Smooth muscle cell (in vitro differentiated cells): ENCODE measurements at regions not wholly inside any gene's neighbourhood (a gene's known extent, or its start where the extent isn't known, plus 50 kb on each side); places are given as distances from the start of the nearest gene placed in this dataset.

ENCODE experiments used
- DNase-seq: peaks from one replicate; lab custom pipeline; 2025; ENCODE audit not compliant: unreplicated experiment; lab: John Stamatoyannopoulos, UW
- H2AFZ ChIP-seq: fragments of 200-600 bp; sonication (generic); 2 replicates; pipeline ENCODE4 v1.6.0; 2016; ENCODE audit warnings: antibody characterized with exemption, low read depth, mild to moderate bottlenecking
- H3F3A ChIP-seq: fragments of 200-600 bp; sonication (generic); 2 replicates; pipeline ENCODE4 v1.6.0; 2017; ENCODE audit warnings: antibody characterized with exemption, low read depth
- H3K27ac ChIP-seq: fragments of 200-600 bp; sonication (generic); 2 replicates; pipeline ENCODE4 v1.5.1; 2016; ENCODE audit warnings: low read depth, mild to moderate bottlenecking
- H3K27me3 ChIP-seq: fragments of 200-600 bp; sonication (generic); 2 replicates; pipeline ENCODE4 v1.6.1; 2016; ENCODE audit warnings: low read depth, mild to moderate bottlenecking
- H3K36me3 ChIP-seq: fragments of 200-600 bp; sonication (generic); 2 replicates; pipeline ENCODE4 v1.5.1; 2016; ENCODE audit warnings: low read depth
- H3K4me1 ChIP-seq: fragments of 200-600 bp; sonication (generic); 2 replicates; pipeline ENCODE4 v1.5.1; 2016; ENCODE audit warnings: low read depth
- H3K4me2 ChIP-seq: fragments of 200-600 bp; sonication (generic); 2 replicates; pipeline ENCODE4 v1.6.0; 2016; ENCODE audit warnings: mild to moderate bottlenecking
- H3K4me3 ChIP-seq: fragments of 200-600 bp; sonication (generic); 2 replicates; pipeline ENCODE4 v1.5.1; 2016; ENCODE audit warnings: mild to moderate bottlenecking
- H3K79me2 ChIP-seq: fragments of 200-600 bp; sonication (generic); 2 replicates; pipeline ENCODE4 v1.6.0; 2016; ENCODE audit warnings: low read depth, mild to moderate bottlenecking
- H3K9ac ChIP-seq: fragments of 200-600 bp; sonication (generic); 2 replicates; pipeline ENCODE4 v1.6.0; 2016; ENCODE audit warnings: low read depth
- H3K9me3 ChIP-seq: fragments of 200-600 bp; sonication (generic); replicated peaks from 2 replicates; pipeline ENCODE4 v1.5.1; 2016; ENCODE audit warnings: low read depth
- H4K20me1 ChIP-seq: fragments of 200-600 bp; sonication (generic); 2 replicates; pipeline ENCODE4 v1.6.0; 2016; ENCODE audit warnings: low read depth
- WGBS: methylation state at CpG from one replicate; pipeline ENCODE4 v1.1.7; 2016; ENCODE audit warnings: low lambda C conversion rate; 5-methylcytosine and 5-hydroxymethylcytosine counted together
- TF ChIP-seq, protein P1 (sequence below): fragments of 200-600 bp; sonication (generic); IDR thresholded peaks from 2 replicates; pipeline ENCODE4 v1.5.1; 2017; ENCODE audit warnings: borderline replicate concordance, mild to moderate bottlenecking, antibody characterized with exemption; ENCODE audit not compliant: insufficient read depth, poor library complexity, severe bottlenecking

DNA sequence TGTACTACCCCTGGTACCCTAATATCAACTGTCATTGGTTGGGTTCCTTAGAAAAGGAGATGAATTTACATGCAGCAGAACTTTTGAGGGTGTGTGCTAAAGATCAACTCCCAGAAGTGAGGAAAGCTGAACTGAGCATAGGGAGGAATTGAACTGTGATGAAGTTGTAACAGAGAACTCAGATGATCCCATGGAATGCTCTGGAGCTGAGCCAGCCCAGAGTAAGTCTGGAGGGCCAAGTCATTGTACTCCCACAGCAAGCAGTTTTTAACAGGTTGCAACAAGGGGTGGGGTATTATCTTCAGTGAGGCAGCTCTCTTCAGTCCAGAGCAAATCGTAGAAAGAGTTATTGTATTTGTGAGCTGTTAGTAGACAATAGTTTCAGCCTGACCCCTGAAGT, 572.3 kb downstream of the PYDC2 start:
- Histone ChIP-seq H3K4me2 (no peak overlapping the region), H3K27ac (no peak overlapping the region), H3F3A (no peaks in the 10 kb centered on the region), H3K4me1 (no peaks in the 10 kb centered on the region), H3K4me3 (no peak overlapping the region), H3K9ac (no peak overlapping the region), H3K36me3 (no peaks in the 10 kb centered on the region), H2AFZ (peak overlapping the region; percentile 58), H4K20me1 (no peaks in the 10 kb centered on the region), H3K9me3 (no peaks in the 10 kb centered on the region), H3K27me3 (no peaks in the 10 kb centered on the region), H3K79me2 (no peaks in the 10 kb centered on the region)
- TF ChIP-seq, protein P1, sequence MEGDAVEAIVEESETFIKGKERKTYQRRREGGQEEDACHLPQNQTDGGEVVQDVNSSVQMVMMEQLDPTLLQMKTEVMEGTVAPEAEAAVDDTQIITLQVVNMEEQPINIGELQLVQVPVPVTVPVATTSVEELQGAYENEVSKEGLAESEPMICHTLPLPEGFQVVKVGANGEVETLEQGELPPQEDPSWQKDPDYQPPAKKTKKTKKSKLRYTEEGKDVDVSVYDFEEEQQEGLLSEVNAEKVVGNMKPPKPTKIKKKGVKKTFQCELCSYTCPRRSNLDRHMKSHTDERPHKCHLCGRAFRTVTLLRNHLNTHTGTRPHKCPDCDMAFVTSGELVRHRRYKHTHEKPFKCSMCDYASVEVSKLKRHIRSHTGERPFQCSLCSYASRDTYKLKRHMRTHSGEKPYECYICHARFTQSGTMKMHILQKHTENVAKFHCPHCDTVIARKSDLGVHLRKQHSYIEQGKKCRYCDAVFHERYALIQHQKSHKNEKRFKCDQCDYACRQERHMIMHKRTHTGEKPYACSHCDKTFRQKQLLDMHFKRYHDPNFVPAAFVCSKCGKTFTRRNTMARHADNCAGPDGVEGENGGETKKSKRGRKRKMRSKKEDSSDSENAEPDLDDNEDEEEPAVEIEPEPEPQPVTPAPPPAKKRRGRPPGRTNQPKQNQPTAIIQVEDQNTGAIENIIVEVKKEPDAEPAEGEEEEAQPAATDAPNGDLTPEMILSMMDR = no peak
- no peak for DNase-seq
- WGBS = 92% methylated on average over 1 of the region's 1 CpG

DNA sequence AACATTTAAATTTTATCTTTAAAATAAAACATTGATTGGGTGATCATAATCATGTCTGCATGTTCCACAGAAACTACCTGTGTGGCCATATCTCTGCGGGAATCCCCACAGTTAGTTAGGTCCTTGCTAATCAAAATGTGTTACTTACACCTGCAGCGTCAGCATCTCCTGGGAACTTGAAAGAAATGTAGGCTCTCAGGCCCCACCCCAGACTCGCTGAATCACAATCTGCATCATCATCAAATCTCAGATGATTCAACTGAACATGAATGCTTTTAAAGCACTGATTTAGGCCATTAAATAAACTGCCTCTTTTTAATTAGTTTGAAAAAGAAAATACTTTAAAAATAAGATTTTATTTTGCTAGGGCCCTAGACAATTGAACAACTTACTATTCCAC, 577.8 kb downstream of the PYDC2 start:
- H3K27ac ChIP-seq = no peak overlapping the region
- no peak for DNase-seq

DNA sequence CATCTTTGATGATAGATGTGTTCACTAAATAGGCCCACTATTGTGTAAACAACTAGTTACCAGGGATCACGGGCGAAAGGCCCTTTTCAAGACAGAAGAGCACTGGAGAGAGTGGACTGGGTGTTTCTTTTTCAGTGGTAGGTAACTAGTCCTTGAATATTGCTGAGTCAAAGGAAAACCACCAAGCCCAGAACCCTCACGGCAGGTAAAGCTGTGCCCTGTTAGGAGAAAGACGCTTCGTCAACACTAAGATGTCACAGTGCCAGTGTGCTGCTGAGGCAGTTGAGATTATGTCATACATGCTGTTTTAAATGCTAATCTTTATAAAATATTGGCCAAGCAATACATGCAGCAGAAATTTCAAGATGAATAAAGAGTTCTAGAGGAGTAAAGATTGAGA, 578.6 kb downstream of the PYDC2 start:
- Histone ChIP-seq H3K27me3 (no peaks in the 10 kb centered on the region), H2AFZ (no peak overlapping the region), H3K36me3 (no peaks in the 10 kb centered on the region), H4K20me1 (no peaks in the 10 kb centered on the region), H3K4me1 (no peaks in the 10 kb centered on the region), H3K9ac (no peak overlapping the region), H3K9me3 (no peaks in the 10 kb centered on the region), H3K27ac (no peak overlapping the region), H3F3A (no peaks in the 10 kb centered on the region), H3K4me3 (no peak overlapping the region), H3K4me2 (no peak overlapping the region), H3K79me2 (no peaks in the 10 kb centered on the region)
- TF ChIP-seq, protein P1 = no peak
- no peak for DNase-seq
- 58% methylated on average over 5 of the region's 5 CpGs for WGBS

More for the DNA sequence above, 577.8 kb downstream of the PYDC2 start:
- Histone ChIP-seq H3K4me1 (no peaks in the 10 kb centered on the region), H2AFZ (no peak overlapping the region), H3F3A (no peaks in the 10 kb centered on the region), H3K79me2 (no peaks in the 10 kb centered on the region), H4K20me1 (no peaks in the 10 kb centered on the region), H3K9ac (no peak overlapping the region), H3K27me3 (no peaks in the 10 kb centered on the region), H3K36me3 (no peaks in the 10 kb centered on the region), H3K4me2 (no peak overlapping the region), H3K4me3 (no peak overlapping the region), H3K9me3 (no peaks in the 10 kb centered on the region)
- TF ChIP-seq, protein P1 = no peak
- WGBS = 70% methylated on average over 3 of the region's 3 CpGs

DNA sequence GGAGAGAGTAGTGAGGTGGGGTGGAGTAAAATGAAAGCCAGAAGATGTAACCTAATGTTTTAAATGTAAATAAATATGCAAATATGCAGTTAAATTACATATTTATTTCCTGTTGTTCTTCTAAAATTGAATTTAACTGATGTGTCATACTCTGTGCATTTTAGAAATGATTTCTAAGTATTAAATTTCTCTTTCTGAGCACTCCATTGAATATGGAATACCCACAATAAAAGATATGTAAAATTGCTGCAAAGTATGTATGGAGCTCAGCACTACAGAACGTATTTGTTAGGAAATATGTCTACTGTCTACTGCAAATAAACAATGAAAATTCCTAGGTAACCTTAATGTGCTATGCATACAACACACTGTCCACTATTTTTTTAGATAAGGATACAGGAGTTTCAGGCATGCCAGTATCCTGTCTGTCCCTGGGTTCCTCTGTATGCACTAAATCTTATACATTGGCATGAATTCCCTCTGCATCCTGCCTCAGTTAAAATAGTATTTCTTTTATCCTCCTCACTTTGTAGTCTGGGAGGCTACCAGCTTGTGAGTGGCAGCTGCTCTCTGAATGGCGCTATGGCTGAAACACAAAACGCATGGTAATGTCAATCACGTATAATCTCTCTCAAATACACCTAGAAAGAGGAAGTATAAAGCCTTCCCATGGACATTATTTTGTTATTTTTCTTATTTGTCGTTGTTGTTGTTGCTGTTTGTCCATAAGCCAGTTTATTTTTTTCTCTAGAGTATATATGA, 579.5 kb downstream of the PYDC2 start:
- Histone ChIP-seq H3K4me2 (no peak overlapping the region), H3K36me3 (no peaks in the 10 kb centered on the region), H4K20me1 (no peaks in the 10 kb centered on the region), H3K27ac (no peak overlapping the region), H3K79me2 (no peaks in the 10 kb centered on the region), H3K4me3 (no peak overlapping the region), H3K27me3 (no peaks in the 10 kb centered on the region), H3K9ac (no peak overlapping the region), H3K9me3 (no peaks in the 10 kb centered on the region), H3K4me1 (no peaks in the 10 kb centered on the region), H2AFZ (no peak overlapping the region), H3F3A (no peaks in the 10 kb centered on the region)
- DNase-seq = no peak
- TF ChIP-seq, protein P1 = no peak
- WGBS = 87% methylated on average over 5 of the region's 5 CpGs
